ENCODE measurements at regions not wholly inside any gene's neighbourhood (a gene's known extent, or its start where the extent isn't known, plus 50 kb on each side); places are given as distances from the start of the nearest gene placed in this dataset.

DNA sequence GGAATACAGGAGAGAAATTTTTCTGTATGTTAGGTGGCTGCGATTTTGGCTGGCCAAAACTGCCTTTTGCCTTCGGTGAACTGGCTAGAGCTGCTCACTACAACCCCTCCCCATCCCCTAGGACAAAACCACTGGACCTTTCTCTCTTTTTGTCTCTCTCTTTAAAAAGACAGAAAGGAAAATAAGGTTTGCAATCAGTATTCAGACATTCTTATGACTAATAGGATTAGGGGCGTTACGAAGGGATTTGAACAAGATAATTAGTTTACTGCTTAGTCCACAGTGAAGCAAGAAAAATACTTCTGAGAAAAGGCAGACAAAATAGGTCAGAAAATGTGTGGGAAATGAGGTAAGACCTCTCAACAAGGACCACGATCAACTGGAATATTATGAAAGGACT lies 180.4 kb downstream of the SLIT2 start:
- Histone ChIP-seq H3K27me3 (ENCODE audit: control insufficient read depth, insufficient read depth, low read length) (no peaks in the 10 kb centered on the region), H3K9ac (no peak overlapping the region), H3K27ac (no peak overlapping the region), H3K4me1 (no peaks in the 10 kb centered on the region), H3K4me3 (ENCODE audit: low read depth, low read length) (no peak overlapping the region), H3K36me3 (ENCODE audit: control insufficient read depth, insufficient read depth, low read length) (no peaks in the 10 kb centered on the region), H2AFZ (no peak overlapping the region), H3K79me2 (no peaks in the 10 kb centered on the region), H3K4me2 (ENCODE audit: low read length) (no peak overlapping the region), H3K9me3 (ENCODE audit: control insufficient read depth, low read length) (no peaks in the 10 kb centered on the region)
- TF ChIP-seq, protein P1, sequence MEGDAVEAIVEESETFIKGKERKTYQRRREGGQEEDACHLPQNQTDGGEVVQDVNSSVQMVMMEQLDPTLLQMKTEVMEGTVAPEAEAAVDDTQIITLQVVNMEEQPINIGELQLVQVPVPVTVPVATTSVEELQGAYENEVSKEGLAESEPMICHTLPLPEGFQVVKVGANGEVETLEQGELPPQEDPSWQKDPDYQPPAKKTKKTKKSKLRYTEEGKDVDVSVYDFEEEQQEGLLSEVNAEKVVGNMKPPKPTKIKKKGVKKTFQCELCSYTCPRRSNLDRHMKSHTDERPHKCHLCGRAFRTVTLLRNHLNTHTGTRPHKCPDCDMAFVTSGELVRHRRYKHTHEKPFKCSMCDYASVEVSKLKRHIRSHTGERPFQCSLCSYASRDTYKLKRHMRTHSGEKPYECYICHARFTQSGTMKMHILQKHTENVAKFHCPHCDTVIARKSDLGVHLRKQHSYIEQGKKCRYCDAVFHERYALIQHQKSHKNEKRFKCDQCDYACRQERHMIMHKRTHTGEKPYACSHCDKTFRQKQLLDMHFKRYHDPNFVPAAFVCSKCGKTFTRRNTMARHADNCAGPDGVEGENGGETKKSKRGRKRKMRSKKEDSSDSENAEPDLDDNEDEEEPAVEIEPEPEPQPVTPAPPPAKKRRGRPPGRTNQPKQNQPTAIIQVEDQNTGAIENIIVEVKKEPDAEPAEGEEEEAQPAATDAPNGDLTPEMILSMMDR (IDR thresholded peaks at IDR 0.05), result no peak

DNA sequence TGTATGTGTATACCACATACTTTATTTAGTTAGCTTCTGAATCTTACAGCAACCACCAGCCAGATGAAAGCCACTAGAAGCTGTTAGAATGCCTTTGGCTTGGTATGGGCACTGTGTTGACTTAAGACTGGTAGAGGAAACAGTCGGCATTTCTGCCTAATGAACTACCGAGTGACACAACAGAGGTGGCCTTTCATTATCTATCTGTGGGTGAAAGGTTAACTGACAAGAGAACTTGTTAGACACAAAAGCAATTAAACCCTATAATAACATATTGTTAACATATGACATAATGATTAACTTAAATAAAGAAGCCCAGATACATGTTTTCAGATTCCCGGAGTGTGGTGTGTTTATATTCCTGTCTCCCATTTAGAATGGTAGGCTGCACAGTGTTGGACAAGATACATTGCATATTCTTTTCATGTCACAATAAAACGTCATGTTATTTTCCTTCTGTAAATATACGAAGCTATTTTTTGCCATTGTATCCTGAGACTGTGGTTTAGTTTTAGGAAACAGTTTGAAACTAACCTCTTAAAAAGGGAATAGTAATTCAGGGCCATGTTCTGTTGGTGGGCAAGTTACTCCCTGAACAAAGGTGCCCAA lies 181.5 kb downstream of the SLIT2 start:
- TF ChIP-seq, protein P1 (IDR thresholded peaks at IDR 0.05), result no peak
- no peaks in the 10 kb centered on the region for H3K9me3 ChIP-seq (ENCODE audit: control insufficient read depth, low read length)
- no peaks in the 10 kb centered on the region for H3K4me1 ChIP-seq
- H3K27me3 ChIP-seq (ENCODE audit: control insufficient read depth, insufficient read depth, low read length), result no peaks in the 10 kb centered on the region
- H3K79me2 ChIP-seq, result no peaks in the 10 kb centered on the region
- no peak overlapping the region for H2AFZ ChIP-seq
- H3K27ac ChIP-seq, result no peak overlapping the region
- no peaks in the 10 kb centered on the region for H3K36me3 ChIP-seq (ENCODE audit: control insufficient read depth, insufficient read depth, low read length)
- no peak overlapping the region for H3K4me2 ChIP-seq (ENCODE audit: low read length)
- no peak overlapping the region for H3K9ac ChIP-seq
- no peak overlapping the region for H3K4me3 ChIP-seq (ENCODE audit: low read depth, low read length)

DNA sequence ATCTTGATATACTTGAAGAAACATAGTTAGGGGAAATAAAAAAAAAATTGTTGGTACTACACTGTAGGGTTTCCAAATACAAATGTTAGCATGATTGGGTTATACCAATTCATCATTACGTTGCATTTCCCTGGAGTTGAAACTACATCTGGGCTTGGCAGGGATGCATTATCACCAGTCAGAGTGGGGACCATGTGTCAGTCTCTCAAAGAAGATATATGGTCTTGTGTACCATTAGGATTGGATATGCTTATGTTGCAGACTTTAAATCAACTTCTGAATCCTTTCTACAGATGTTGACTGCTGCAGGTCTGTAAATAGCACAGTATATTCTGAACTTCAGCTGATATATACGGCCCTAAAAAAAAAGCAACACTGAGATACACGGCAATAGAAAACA lies 188.5 kb downstream of the SLIT2 start:
- no peak overlapping the region for H2AFZ ChIP-seq
- H3K27ac ChIP-seq, result no peak overlapping the region
- H3K4me3 ChIP-seq (ENCODE audit: low read depth, low read length), result no peak overlapping the region
- no peaks in the 10 kb centered on the region for H3K9me3 ChIP-seq (ENCODE audit: control insufficient read depth, low read length)
- no peaks in the 10 kb centered on the region for H3K4me1 ChIP-seq
- H3K79me2 ChIP-seq, result no peaks in the 10 kb centered on the region
- H3K27me3 ChIP-seq (ENCODE audit: control insufficient read depth, insufficient read depth, low read length), result no peaks in the 10 kb centered on the region
- TF ChIP-seq, protein P1 (IDR thresholded peaks at IDR 0.05), result no peak
- no peak overlapping the region for H3K4me2 ChIP-seq (ENCODE audit: low read length)
- H3K36me3 ChIP-seq (ENCODE audit: control insufficient read depth, insufficient read depth, low read length), result no peaks in the 10 kb centered on the region
- H3K9ac ChIP-seq, result no peak overlapping the region

DNA sequence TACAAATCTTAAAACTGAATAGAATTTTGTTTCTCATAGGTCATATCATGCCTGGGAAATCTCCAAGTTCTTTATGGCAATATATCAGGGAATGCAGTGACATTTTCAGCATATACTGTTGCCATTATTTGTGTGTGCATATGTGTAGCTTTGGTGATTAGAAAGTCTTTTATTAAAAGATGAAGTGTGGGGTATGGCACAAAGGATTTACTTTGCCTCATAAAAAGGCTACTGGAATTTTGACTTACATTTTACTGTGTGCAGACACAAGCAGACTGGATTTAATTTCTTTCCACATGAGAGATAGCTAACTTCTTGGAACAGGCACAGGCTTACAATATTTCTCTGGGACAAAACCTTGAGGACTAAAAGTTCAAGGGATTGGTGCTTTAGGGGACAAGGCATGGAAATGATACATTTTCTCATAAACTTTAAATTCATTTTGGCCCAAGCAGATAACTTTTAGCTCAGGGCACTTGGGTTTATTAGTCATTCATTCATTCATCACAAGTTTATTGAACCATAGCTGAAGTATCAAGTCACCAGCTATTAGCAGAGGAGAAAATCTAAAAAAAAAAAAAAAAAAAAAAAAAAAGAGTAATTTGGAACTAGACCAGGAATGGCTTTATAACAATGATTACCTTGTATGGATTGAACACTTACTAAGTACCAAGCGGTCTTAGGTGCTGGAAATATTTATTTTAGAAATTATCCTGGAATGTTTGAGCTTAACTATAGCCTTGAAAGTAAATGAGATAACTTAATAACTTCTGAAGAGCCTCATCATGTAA lies 191.5 kb downstream of the SLIT2 start:
- no peaks in the 10 kb centered on the region for H3K9me3 ChIP-seq (ENCODE audit: control insufficient read depth, low read length)
- no peaks in the 10 kb centered on the region for H3K27me3 ChIP-seq (ENCODE audit: control insufficient read depth, insufficient read depth, low read length)
- H3K36me3 ChIP-seq (ENCODE audit: control insufficient read depth, insufficient read depth, low read length), result no peaks in the 10 kb centered on the region
- TF ChIP-seq, protein P1 (IDR thresholded peaks at IDR 0.05), result no peak
- no peak overlapping the region for H2AFZ ChIP-seq
- no peak overlapping the region for H3K4me3 ChIP-seq (ENCODE audit: low read depth, low read length)
- H3K79me2 ChIP-seq, result no peaks in the 10 kb centered on the region
- H3K4me2 ChIP-seq (ENCODE audit: low read length), result no peak overlapping the region
- no peak overlapping the region for H3K27ac ChIP-seq
- no peaks in the 10 kb centered on the region for H3K4me1 ChIP-seq
- H3K9ac ChIP-seq, result no peak overlapping the region

All from parathyroid adenoma (tissue), 2 donors.